ENCODE measurements at regions not wholly inside any gene's neighbourhood (a gene's known extent, or its start where the extent isn't known, plus 50 kb on each side); places are given as distances from the start of the nearest gene placed in this dataset.

DNA sequence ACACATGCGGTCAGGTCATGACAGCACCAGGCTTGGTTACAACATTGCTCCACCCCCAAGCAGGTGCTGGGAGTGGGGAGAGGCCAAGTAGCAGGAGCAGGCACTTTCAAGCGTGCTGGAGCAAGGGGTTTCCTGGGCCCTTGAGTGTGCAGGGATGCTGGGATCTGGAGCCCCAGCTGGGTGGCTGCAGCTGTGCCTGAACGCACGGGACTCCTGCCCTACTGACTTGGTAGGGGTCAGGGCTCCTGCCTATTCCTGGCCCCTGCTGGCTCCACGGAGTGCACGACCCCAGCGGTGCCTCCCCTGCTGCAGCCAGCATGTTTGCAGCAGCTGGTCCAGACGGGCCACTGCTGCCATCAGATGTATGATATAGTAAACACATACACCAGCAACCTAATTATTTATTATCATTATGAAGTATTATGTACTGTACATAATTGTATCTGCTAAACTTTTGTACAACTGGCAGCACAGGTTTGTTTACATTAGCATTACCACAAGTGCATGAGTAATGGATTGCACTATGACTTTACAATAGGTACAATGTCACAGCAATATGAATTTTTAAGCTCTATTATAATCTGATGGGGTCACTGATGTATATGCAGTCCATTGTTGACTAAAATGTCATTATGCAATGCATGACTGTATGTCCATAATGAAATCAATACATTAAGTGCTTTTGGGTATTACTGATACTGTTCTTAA, 620.6 kb downstream of the RAPGEF2 start:
- H3K9me3 Mint-ChIP-seq, result peaks cover 0 to 9% (median 0%) of the 10 kb centered on the region in 7 donors
- H3K27ac Mint-ChIP-seq, result no peak overlapping the region
- no peaks in the 10 kb centered on the region for H3K27me3 Mint-ChIP-seq
- no peaks in the 10 kb centered on the region for H3K4me1 Mint-ChIP-seq
- ATAC-seq (ENCODE audit: low read depth in 2 of 2), result no peak
- DNase-seq, result no peak
- H3K4me3 Mint-ChIP-seq, result no peak overlapping the region
- H3K36me3 Mint-ChIP-seq, result no peaks in the 10 kb centered on the region

DNA sequence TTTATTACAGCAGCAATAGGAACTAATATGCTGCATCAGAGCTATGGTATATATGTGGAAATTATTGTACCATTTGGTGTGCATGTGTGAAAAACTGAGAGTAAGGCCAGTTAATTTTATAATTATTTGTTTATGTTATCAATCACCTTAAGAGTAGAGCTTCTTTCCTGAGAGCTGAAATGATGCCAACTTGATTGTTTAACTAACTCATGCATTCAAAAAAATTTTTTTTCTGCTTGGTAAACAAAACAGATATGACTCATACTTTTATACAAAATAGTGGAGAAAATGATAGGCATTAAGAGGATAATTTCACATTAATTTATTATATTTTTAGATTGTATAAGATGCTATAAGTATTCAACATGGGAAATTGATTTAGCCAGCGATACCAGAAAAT, 622.7 kb downstream of the RAPGEF2 start:
- no peaks in the 10 kb centered on the region for H3K4me1 Mint-ChIP-seq
- no peaks in the 10 kb centered on the region for H3K27me3 Mint-ChIP-seq
- ATAC-seq (ENCODE audit: low read depth in 2 of 2) (no peak), DNase-seq (no peak)
- no peak overlapping the region for H3K4me3 Mint-ChIP-seq
- no peak overlapping the region for H3K27ac Mint-ChIP-seq
- H3K36me3 Mint-ChIP-seq, result no peaks in the 10 kb centered on the region
- H3K9me3 Mint-ChIP-seq, result peaks cover 0 to 9% (median 0%) of the 10 kb centered on the region in 7 donors

DNA sequence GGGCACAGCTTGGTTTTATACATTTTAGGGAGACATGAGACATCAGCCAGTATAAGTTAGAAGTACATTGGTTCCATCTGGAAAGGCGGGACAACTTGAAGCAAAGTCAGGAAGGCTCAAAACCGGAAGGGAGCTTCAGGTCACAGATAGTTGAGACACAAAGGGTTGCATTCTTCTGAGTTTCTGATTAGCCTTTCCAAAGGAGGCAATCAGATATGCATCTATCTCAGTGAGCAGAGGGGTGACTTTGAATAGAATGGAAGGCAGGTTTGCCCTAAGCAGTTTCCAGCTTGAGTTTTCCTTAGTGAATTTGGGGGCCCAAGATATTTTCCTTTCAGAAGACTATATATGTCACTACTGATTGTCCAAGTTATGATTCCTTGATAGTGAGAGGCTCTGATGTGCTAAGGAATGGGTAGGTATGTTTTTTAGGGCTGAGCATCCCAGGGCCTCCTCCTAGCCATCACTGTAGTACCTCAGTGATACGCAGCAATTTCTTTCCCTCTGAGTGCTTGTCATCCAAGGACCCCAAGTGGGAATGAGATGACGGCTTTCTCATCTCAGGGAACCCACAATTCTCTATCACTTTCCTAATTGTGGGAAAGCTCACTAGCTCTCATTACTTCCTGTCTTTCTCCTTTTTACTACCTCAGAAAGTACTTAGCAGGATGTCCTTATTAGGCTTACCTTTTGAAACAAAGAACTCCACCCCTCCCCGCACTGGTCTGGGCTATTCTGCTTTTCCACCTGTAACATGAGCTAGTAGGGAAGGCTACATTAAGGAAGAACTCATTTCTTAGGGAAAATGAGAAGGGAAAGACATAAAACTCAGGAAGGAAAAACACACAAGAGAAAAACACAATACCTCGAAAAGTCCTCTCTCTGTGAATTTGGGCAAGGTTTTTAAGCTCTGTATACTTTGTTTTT, 632.7 kb downstream of the RAPGEF2 start:
- ATAC-seq (ENCODE audit: low read depth in 2 of 2), result no peak
- Mint-ChIP-seq H3K36me3 (no peaks in the 10 kb centered on the region), H3K9me3 (peaks cover 0 to 8% (median 3%) of the 10 kb centered on the region in 7 donors), H3K4me3 (no peak overlapping the region), H3K4me1 (no peaks in the 10 kb centered on the region), H3K27me3 (no peaks in the 10 kb centered on the region), H3K27ac (no peak overlapping the region)
- no peak for DNase-seq

GRCh38 chr4:159736411-159736810, 633.5 kb downstream of the RAPGEF2 start:
- H3K27me3 Mint-ChIP-seq, result no peaks in the 10 kb centered on the region
- peaks cover 0 to 8% (median 3%) of the 10 kb centered on the region in 7 donors for H3K9me3 Mint-ChIP-seq
- ATAC-seq (ENCODE audit: low read depth in 2 of 2) (no peak), DNase-seq (no peak)
- H3K4me3 Mint-ChIP-seq, result no peak overlapping the region
- no peaks in the 10 kb centered on the region for H3K4me1 Mint-ChIP-seq
- H3K36me3 Mint-ChIP-seq, result no peaks in the 10 kb centered on the region
- H3K27ac Mint-ChIP-seq, result no peak overlapping the region

DNA sequence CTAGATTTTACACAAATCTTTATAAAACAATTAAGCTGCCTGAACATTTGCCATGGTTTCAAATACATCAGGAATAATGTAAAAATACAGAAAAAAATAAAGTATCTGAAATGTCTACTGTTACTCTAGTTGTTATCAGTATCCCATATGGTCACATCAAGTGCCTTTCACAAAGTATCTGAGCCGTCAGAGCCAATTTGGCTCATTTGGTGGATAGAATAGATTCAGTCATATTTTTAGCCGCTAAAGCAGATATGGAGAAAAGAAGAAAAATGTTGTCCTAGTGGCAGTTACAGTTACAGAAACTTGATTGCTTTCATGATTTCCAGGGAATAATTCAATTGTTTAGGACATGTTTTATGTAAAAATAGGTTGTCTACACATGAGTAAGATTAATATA, 641.1 kb downstream of the RAPGEF2 start:
- H3K36me3 Mint-ChIP-seq, result no peaks in the 10 kb centered on the region
- DNase-seq (no peak), ATAC-seq (ENCODE audit: low read depth in 2 of 2) (no peak)
- H3K27ac Mint-ChIP-seq, result no peak overlapping the region
- H3K9me3 Mint-ChIP-seq, result peaks cover 0 to 13% (median 5%) of the 10 kb centered on the region in 7 donors
- no peaks in the 10 kb centered on the region for H3K4me1 Mint-ChIP-seq
- H3K4me3 Mint-ChIP-seq, result no peak overlapping the region
- H3K27me3 Mint-ChIP-seq, result peaks cover 0 to 4% (median 0%) of the 10 kb centered on the region in 3 donors

- ATAC-seq (ENCODE audit: low read depth in 2 of 2) (no peak), DNase-seq (no peak)
- peaks cover 0 to 4% (median 0%) of the 10 kb centered on the region in 3 donors for H3K27me3 Mint-ChIP-seq
- H3K4me1 Mint-ChIP-seq, result no peaks in the 10 kb centered on the region
- H3K9me3 Mint-ChIP-seq, result peaks cover 0 to 13% (median 5%) of the 10 kb centered on the region in 7 donors
- H3K27ac Mint-ChIP-seq, result no peak overlapping the region
- H3K4me3 Mint-ChIP-seq, result no peak overlapping the region
- no peaks in the 10 kb centered on the region for H3K36me3 Mint-ChIP-seq
Observed at GRCh38 chr4:159747983-159748382, 645.1 kb downstream of the RAPGEF2 start.

DNA sequence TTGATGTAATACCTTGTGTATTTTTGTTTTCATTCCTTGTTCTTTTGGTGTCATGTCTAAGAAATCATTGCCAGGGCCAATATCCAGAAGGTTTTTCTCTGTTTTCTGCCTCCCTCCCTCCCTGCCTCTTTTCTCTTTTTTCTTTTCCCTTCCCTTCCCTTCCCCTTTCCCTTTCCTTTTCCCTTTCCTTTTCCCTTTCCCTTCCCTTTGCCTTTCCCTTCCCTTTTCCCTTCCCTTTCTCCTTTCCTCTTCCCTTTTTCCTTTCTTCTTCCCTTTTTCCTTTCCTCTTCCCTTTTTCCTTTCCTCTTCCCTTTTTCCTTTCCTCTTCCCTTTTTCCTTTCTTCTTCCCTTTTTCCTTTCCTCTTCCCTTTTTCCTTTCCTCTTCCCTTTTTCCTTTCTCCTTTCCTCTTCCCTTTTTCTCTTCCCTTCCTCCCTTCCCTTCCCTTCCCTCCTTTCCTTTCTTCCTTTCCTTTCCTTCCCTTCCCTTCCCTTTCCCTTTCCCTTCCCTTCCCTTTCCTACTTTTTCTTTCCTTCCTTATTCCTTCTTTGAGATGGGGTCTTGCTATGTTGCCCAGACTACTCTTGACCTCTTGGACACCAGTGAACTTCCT, 646.1 kb downstream of the RAPGEF2 start:
- Mint-ChIP-seq H3K27me3 (peaks cover 0 to 4% (median 0%) of the 10 kb centered on the region in 3 donors), H3K36me3 (no peaks in the 10 kb centered on the region), H3K4me3 (no peak overlapping the region), H3K9me3 (peaks cover 0 to 15% (median 5%) of the 10 kb centered on the region in 7 donors), H3K4me1 (no peaks in the 10 kb centered on the region), H3K27ac (peak overlapping the region in 1 of 6 donors; percentile 15)
- DNase-seq (no peak), ATAC-seq (ENCODE audit: low read depth in 2 of 2) (no peak)

DNA sequence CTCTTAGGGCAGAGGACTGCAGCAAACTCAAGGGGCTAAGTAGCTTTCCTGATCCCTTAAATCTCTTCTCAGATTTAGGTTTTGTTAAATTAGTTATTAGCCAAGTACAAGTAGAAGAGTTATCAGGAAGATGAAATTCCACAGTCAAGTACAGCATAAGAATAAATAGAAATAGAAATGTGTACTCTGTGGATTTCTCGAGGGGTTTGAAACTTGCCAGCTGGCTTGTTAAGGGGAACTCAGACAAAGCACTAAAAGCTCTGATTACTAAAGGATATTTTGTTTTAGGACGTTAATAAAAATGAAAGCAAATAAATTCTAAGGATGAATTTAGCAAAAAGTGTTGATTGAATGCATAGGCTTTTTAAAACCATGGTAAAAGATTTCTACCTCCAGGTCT, 654.6 kb downstream of the RAPGEF2 start:
- Mint-ChIP-seq H3K4me3 (no peak overlapping the region), H3K4me1 (no peaks in the 10 kb centered on the region), H3K36me3 (no peaks in the 10 kb centered on the region), H3K27me3 (no peaks in the 10 kb centered on the region), H3K27ac (no peak overlapping the region), H3K9me3 (peaks cover 0 to 15% (median 4%) of the 10 kb centered on the region in 7 donors)
- no peak for ATAC-seq (ENCODE audit: low read depth in 2 of 2)
- DNase-seq, result no peak

GRCh38 chr4:159758061-159758460, 655.2 kb downstream of the RAPGEF2 start:
- no peak for ATAC-seq (ENCODE audit: low read depth in 2 of 2)
- H3K4me1 Mint-ChIP-seq, result no peaks in the 10 kb centered on the region
- no peak for DNase-seq
- no peak overlapping the region for H3K27ac Mint-ChIP-seq
- H3K36me3 Mint-ChIP-seq, result no peaks in the 10 kb centered on the region
- H3K27me3 Mint-ChIP-seq, result no peaks in the 10 kb centered on the region
- peaks cover 0 to 15% (median 4%) of the 10 kb centered on the region in 7 donors for H3K9me3 Mint-ChIP-seq
- no peak overlapping the region for H3K4me3 Mint-ChIP-seq

- Mint-ChIP-seq H3K27me3 (no peaks in the 10 kb centered on the region), H3K4me3 (no peak overlapping the region), H3K27ac (no peak overlapping the region), H3K36me3 (no peaks in the 10 kb centered on the region), H3K4me1 (no peaks in the 10 kb centered on the region), H3K9me3 (peaks cover 0 to 4% (median 0%) of the 10 kb centered on the region in 7 donors)
- no peak for ATAC-seq (ENCODE audit: low read depth in 2 of 2)
- no peak for DNase-seq
Observed at GRCh38 chr4:159762672-159763071, 659.8 kb downstream of the RAPGEF2 start.

- DNase-seq (no peak), ATAC-seq (ENCODE audit: low read depth in 2 of 2) (no peak)
- no peak overlapping the region for H3K27ac Mint-ChIP-seq
- no peak overlapping the region for H3K4me3 Mint-ChIP-seq
- peaks cover 0 to 4% (median 0%) of the 10 kb centered on the region in 7 donors for H3K9me3 Mint-ChIP-seq
- H3K36me3 Mint-ChIP-seq, result no peaks in the 10 kb centered on the region
- no peaks in the 10 kb centered on the region for H3K27me3 Mint-ChIP-seq
- H3K4me1 Mint-ChIP-seq, result no peaks in the 10 kb centered on the region
Observed at GRCh38 chr4:159764343-159764952, 661.6 kb downstream of the RAPGEF2 start.

GRCh38 chr4:159765382-159765781, 662.5 kb downstream of the RAPGEF2 start:
- Mint-ChIP-seq H3K9me3 (peaks cover 0 to 4% (median 0%) of the 10 kb centered on the region in 7 donors), H3K27ac (no peak overlapping the region), H3K4me3 (no peak overlapping the region), H3K36me3 (no peaks in the 10 kb centered on the region), H3K27me3 (no peaks in the 10 kb centered on the region), H3K4me1 (no peaks in the 10 kb centered on the region)
- ATAC-seq (ENCODE audit: low read depth in 2 of 2) (no peak), DNase-seq (no peak)

DNA sequence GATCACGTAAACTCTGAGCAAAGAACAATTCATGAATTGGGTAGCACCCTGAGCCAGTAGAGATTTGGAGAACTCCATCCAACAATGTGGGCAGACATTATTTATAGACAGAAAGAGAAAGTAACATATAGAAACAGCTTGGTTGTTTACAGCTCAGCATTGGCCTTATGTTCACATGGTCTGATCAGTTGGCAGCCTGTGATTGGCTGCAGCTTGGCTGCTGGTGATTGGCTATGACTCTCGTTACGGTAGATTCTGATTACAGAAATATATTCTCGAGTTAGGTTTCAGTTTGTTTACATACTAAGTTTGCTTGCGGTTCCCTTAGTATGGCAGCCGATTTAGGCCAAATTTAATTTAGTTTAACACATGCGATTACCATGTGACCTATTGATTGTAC, 663.4 kb downstream of the RAPGEF2 start:
- Mint-ChIP-seq H3K27ac (no peak overlapping the region), H3K27me3 (no peaks in the 10 kb centered on the region), H3K4me3 (no peak overlapping the region), H3K36me3 (no peaks in the 10 kb centered on the region), H3K9me3 (peaks cover 0 to 4% (median 0%) of the 10 kb centered on the region in 7 donors), H3K4me1 (no peaks in the 10 kb centered on the region)
- ATAC-seq (ENCODE audit: low read depth in 2 of 2) (no peak), DNase-seq (no peak)
